ENCODE measurements at regions not wholly inside any gene's neighbourhood (a gene's known extent, or its start where the extent isn't known, plus 50 kb on each side); places are given as distances from the start of the nearest gene placed in this dataset.

DNA sequence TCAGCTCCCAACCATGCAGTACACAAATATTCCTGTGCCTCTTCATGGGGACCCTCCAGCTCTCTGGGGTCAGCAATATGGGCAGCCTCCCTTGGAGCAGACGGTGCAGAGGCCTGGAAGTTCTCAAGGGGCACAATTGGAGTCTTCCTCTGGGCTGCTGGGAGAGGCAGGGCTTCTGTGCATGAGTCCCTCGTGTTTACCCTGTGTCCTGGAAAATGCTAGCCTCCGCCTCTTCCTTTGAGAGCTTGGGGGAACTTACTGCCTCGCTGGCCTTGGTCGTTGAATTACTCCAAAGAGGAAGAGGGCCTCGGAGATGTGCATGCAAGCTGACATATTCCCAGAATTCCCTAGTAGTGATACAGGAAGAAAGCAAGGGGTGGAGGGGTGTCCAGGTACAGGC, 284.4 kb upstream of the IGF1R start:
- Mint-ChIP-seq H3K27ac (no peak overlapping the region), H3K4me3 (no peak overlapping the region), H3K36me3 (no peaks in the 10 kb centered on the region), H3K4me1 (no peaks in the 10 kb centered on the region), H3K9me3 (peaks cover 0 to 1% (median 0%) of the 10 kb centered on the region in 6 donors), H3K27me3 (ENCODE audit: low read depth in 3 of 3) (peaks cover 3 to 4% (median 4%) of the 10 kb centered on the region in 3 donors)
- no peak for DNase-seq

DNA sequence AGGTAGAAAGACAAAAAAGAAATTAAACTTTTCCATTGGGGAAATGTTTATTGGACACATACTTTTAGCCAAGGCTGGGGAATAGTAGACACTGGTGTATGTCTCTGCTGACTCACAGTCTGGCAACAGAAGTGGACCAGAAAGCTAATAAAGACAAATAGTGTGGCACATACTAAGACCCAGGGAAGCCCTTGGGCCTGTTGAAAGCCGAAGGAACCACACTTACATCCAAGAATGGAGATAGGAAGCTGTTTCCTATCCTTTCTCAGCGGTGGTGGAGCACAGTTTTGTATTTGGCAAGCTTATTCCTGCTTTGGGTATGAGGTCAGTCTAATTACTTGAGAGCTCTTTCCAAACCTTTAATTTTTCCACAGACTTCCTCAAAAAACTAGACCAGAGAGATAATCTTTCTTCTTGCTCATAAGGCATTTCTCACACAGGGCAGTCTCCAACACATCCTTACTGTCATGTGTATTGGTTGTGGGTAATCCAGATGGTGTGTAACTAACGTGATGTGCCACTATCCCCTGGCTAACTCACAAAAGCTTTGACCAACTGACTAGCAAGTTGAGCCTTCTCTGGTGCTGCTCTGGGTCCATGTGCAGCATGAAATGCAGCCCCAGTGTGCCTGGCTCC, 279.1 kb upstream of the IGF1R start:
- Mint-ChIP-seq H3K4me3 (no peak overlapping the region), H3K9me3 (no peaks in the 10 kb centered on the region), H3K27me3 (ENCODE audit: low read depth in 3 of 3) (peaks cover 3 to 7% (median 5%) of the 10 kb centered on the region in 3 donors), H3K4me1 (no peaks in the 10 kb centered on the region), H3K27ac (no peak overlapping the region), H3K36me3 (no peaks in the 10 kb centered on the region)
- DNase-seq, result no peak

DNA sequence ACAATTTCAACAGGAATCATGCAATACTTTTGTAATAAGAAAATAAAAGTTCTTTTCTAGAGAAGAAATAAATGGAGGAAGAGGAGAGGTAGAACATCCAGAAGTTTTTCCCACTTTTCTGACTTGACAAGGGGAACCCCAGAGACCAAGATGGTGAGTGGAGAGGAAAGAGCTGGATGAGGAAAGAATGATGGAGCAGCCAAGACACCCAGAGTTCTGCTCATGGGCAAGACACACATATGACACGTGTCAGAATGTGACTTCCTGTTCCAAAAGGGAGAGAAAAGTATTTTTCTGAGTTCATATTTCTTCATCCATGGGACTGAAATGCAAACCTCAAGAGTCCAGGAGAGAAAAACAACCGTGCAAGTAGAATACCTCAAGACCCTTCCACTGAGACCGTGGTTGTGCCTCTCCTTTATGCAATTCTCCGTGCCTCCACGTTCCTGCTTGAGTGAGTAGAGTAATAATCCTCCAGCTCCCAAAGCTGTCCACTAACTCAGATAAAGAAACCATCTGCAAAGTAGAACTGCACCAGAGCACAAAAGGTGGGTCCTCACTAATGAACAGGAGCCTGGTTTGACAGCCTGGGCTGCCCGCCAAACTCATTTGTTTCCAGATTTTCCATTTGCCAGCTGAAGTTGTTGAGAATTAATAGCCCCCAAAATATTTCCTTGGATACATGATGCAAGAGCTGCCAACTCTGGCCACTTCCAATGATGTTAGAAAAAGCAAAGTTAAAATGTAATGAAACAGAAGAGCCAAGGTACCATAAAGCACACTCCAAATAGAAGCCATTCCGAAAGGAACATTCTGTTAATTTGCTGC, 272.6 kb upstream of the IGF1R start:
- DNase-seq, result no peak
- no peak overlapping the region for H3K4me3 Mint-ChIP-seq
- peaks cover 0 to 2% (median 0%) of the 10 kb centered on the region in 6 donors for H3K9me3 Mint-ChIP-seq
- no peaks in the 10 kb centered on the region for H3K4me1 Mint-ChIP-seq
- no peaks in the 10 kb centered on the region for H3K36me3 Mint-ChIP-seq
- no peak overlapping the region for H3K27ac Mint-ChIP-seq
- peaks cover 4 to 7% (median 4%) of the 10 kb centered on the region in 3 donors for H3K27me3 Mint-ChIP-seq (ENCODE audit: low read depth in 3 of 3)

- Mint-ChIP-seq H3K9me3 (peaks cover 0 to 2% (median 0%) of the 10 kb centered on the region in 6 donors), H3K4me1 (no peaks in the 10 kb centered on the region), H3K4me3 (no peak overlapping the region), H3K36me3 (no peaks in the 10 kb centered on the region), H3K27ac (no peak overlapping the region), H3K27me3 (ENCODE audit: low read depth in 3 of 3) (peaks cover 5% of the 10 kb centered on the region in 3 donors)
- DNase-seq, result no peak
These were observed 267.6 kb upstream of the IGF1R start for GRCh38 chr15:98380721-98381120.

GRCh38 chr15:98381446-98381845, 266.9 kb upstream of the IGF1R start:
- no peaks in the 10 kb centered on the region for H3K4me1 Mint-ChIP-seq
- H3K27me3 Mint-ChIP-seq (ENCODE audit: low read depth in 3 of 3), result peaks cover 5% of the 10 kb centered on the region in 3 donors
- no peaks in the 10 kb centered on the region for H3K36me3 Mint-ChIP-seq
- H3K9me3 Mint-ChIP-seq, result peaks cover 0 to 2% (median 0%) of the 10 kb centered on the region in 6 donors
- no peak for DNase-seq
- H3K4me3 Mint-ChIP-seq, result no peak overlapping the region
- H3K27ac Mint-ChIP-seq, result no peak overlapping the region

DNA sequence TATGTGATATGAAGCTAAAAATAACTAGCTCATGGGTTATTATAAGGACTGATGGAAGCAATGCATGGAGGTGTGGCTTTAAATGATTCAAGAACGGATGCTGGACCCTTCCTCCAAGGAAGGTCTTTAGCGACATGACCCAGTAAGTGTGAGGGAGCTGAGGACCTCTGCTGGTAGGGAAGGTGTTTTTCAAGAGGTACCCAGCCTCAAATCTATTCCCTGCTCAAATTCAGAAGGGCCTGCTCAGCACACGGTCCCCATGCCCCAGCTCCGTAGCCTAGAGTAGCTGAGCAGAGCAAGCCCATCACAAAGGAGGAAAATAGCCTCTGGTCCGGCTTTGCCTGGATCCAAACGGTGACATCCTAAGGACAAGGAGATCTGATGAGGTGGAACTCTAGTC, 266.2 kb upstream of the IGF1R start:
- H3K36me3 Mint-ChIP-seq, result no peaks in the 10 kb centered on the region
- DNase-seq, result no peak
- H3K27ac Mint-ChIP-seq, result no peak overlapping the region
- peaks cover 0 to 2% (median 0%) of the 10 kb centered on the region in 6 donors for H3K9me3 Mint-ChIP-seq
- H3K4me1 Mint-ChIP-seq, result no peaks in the 10 kb centered on the region
- no peak overlapping the region for H3K4me3 Mint-ChIP-seq
- H3K27me3 Mint-ChIP-seq (ENCODE audit: low read depth in 3 of 3), result peaks cover 5% of the 10 kb centered on the region in 3 donors

GRCh38 chr15:98383571-98383970, 264.8 kb upstream of the IGF1R start:
- Mint-ChIP-seq H3K9me3 (peaks cover 0 to 2% (median 0%) of the 10 kb centered on the region in 6 donors), H3K27me3 (ENCODE audit: low read depth in 3 of 3) (peaks cover 2 to 5% (median 4%) of the 10 kb centered on the region in 3 donors), H3K27ac (no peak overlapping the region), H3K4me3 (no peak overlapping the region), H3K4me1 (no peaks in the 10 kb centered on the region), H3K36me3 (no peaks in the 10 kb centered on the region)
- DNase-seq, result no peak

DNA sequence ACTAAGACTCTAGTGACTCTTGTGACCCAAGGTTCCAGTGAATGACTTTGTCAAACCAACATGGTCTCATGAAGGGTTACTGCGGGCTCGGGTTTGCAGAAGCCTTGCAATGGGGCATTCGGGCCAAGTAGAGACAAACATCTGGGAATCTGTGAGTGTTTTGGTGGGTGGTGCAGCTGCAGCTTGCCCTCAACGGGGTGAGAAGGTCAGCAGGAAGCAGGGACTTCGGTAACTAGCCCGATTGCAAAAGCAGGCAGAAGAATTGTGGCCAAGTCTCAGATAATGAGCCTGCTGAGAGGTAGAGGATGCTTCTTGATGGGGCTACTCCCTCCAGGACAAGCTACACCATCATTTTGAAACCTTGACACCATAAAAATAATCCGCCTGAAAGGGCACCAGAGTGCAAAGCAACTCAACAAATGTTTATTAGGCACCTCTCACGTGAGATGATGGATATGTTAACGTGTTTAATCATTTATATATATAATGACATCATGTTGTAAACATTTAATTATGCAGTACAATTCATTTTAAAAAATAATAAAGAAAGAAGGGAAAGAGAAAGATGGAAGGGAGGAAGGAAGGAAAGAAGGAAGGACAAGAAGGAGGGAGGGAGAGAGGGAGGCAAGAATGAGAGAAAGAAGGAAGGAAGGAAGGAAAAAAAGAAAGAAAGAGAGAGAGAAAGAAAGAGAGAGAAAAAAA, 263.9 kb upstream of the IGF1R start:
- H3K27ac Mint-ChIP-seq, result no peak overlapping the region
- H3K27me3 Mint-ChIP-seq (ENCODE audit: low read depth in 3 of 3), result peaks cover 2 to 5% (median 4%) of the 10 kb centered on the region in 3 donors

DNA sequence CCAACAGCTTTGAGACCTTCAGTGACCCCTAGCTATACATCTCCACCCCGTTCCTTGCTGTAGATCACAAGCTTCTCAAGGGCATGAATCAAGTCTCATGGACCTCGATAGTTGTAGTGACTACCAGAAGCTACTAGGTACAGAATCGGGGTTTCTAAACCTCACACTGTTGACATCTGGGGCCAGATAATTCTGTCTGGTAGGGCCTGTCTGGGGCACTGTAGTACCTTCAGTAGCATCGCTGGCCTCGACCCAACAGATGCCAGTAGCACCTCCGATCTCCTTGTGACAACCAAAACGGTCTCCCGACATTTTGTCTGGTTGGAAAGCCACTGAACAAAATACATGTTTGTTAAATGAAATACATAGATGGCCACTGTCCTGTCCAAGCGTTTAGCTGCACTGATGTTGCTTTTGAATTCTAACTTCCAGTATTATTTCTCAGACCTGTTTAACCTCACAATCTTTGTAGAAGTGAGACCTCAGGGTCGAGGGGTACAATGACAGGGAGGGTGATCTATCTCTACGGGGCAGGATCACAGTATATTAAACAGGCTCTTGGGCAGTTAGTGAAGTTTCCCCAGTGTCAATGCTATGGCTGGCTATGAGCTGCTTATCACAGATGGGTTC, 262.5 kb upstream of the IGF1R start:
- peaks cover 2 to 5% (median 4%) of the 10 kb centered on the region in 3 donors for H3K27me3 Mint-ChIP-seq (ENCODE audit: low read depth in 3 of 3)
- no peak overlapping the region for H3K4me3 Mint-ChIP-seq
- no peaks in the 10 kb centered on the region for H3K4me1 Mint-ChIP-seq
- DNase-seq, result no peak
- no peaks in the 10 kb centered on the region for H3K36me3 Mint-ChIP-seq
- no peak overlapping the region for H3K27ac Mint-ChIP-seq
- no peaks in the 10 kb centered on the region for H3K9me3 Mint-ChIP-seq

More for the DNA sequence above, 263.9 kb upstream of the IGF1R start:
- H3K4me3 Mint-ChIP-seq, result no peak overlapping the region
- H3K36me3 Mint-ChIP-seq, result no peaks in the 10 kb centered on the region
- H3K9me3 Mint-ChIP-seq, result no peaks in the 10 kb centered on the region
- no peak for DNase-seq
- no peaks in the 10 kb centered on the region for H3K4me1 Mint-ChIP-seq

- peaks cover 2 to 5% (median 4%) of the 10 kb centered on the region in 3 donors for H3K27me3 Mint-ChIP-seq (ENCODE audit: low read depth in 3 of 3)
- no peak overlapping the region for H3K4me3 Mint-ChIP-seq
- DNase-seq, result no peak
These were observed 261.8 kb upstream of the IGF1R start for GRCh38 chr15:98386561-98386960.

DNA sequence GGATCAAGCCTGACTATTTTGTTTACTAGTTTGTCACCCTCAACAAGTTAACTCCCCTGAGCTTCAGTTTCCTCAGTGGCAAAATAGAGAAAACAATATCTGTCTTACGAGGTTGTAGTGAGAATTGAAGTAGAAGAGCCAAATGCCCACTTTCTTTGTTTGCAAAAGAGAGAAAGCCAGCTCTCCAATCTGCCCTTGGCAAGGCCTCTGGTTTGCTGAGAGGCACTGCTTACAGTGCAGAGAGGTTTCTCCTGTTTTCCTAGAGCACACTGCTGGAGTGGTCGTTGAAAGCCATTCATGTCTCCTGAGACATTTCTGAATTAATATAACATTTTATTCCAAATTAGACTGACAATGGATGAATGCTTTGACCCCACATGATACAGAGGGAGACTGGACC, 260.5 kb upstream of the IGF1R start:
- no peaks in the 10 kb centered on the region for H3K9me3 Mint-ChIP-seq
- no peak overlapping the region for H3K27ac Mint-ChIP-seq
- H3K36me3 Mint-ChIP-seq, result no peaks in the 10 kb centered on the region
- no peak for DNase-seq
- peaks cover 2 to 5% (median 4%) of the 10 kb centered on the region in 3 donors for H3K27me3 Mint-ChIP-seq (ENCODE audit: low read depth in 3 of 3)
- no peak overlapping the region for H3K4me3 Mint-ChIP-seq
- H3K4me1 Mint-ChIP-seq, result no peaks in the 10 kb centered on the region

More at GRCh38 chr15:98386561-98386960, 261.8 kb upstream of the IGF1R start:
- H3K27ac Mint-ChIP-seq, result no peak overlapping the region
- no peaks in the 10 kb centered on the region for H3K4me1 Mint-ChIP-seq
- no peaks in the 10 kb centered on the region for H3K9me3 Mint-ChIP-seq
- H3K36me3 Mint-ChIP-seq, result no peaks in the 10 kb centered on the region

GRCh38 chr15:98390946-98391530, 257.3 kb upstream of the IGF1R start:
- DNase-seq, result no peak
- H3K9me3 Mint-ChIP-seq, result no peaks in the 10 kb centered on the region
- peaks cover 0 to 4% (median 1%) of the 10 kb centered on the region in 3 donors for H3K27me3 Mint-ChIP-seq (ENCODE audit: low read depth in 3 of 3)
- no peak overlapping the region for H3K27ac Mint-ChIP-seq
- no peaks in the 10 kb centered on the region for H3K36me3 Mint-ChIP-seq
- no peaks in the 10 kb centered on the region for H3K4me1 Mint-ChIP-seq
- no peak overlapping the region for H3K4me3 Mint-ChIP-seq

DNA sequence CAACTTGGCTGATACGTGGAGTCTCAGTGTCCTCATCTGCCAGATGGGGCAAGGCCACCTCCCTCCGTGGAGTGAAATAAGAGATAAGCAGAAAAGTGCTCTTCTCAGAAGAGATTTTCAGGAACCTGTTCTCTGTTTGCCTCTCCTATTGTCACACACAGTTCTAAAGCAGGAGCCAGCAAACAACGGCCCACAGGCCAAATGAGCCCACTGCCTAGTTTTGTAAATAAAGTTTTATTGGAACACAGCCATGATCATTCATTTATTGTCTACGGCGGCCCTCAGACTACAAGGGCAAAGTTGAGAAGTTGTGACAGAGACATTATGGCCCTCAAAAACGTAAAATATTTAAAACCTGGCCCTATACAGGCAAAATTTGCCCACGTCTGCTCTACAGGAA, 256.8 kb upstream of the IGF1R start:
- peaks cover 0 to 4% (median 2%) of the 10 kb centered on the region in 3 donors for H3K27me3 Mint-ChIP-seq (ENCODE audit: low read depth in 3 of 3)
- H3K4me1 Mint-ChIP-seq, result no peaks in the 10 kb centered on the region
- H3K36me3 Mint-ChIP-seq, result no peaks in the 10 kb centered on the region
- no peak for DNase-seq
- no peaks in the 10 kb centered on the region for H3K9me3 Mint-ChIP-seq
- H3K27ac Mint-ChIP-seq, result no peak overlapping the region
- H3K4me3 Mint-ChIP-seq, result no peak overlapping the region

All from immature natural killer cell (primary cell).